Adrenal gland (tissue), 5 donors: ENCODE measurements at regions not wholly inside any gene's neighbourhood (a gene's known extent, or its start where the extent isn't known, plus 50 kb on each side); places are given as distances from the start of the nearest gene placed in this dataset.

Experiments
- POLR2A ChIP-seq, 2 donors: fragments of 450-650 bp; IDR thresholded peaks; one replicate each; pipeline ENCODE4 v1.6.1; 2017; ENCODE audit warnings: antibody characterized with exemption in 2 of 2, mild to moderate bottlenecking in 2 of 2, moderate library complexity in 1 of 2
- TF ChIP-seq, protein P1 (sequence below), 6 experiments: fragments of 450-650 bp in 4 of 6; fragments of 200-600 bp in 2 of 6; sonication (generic) in 1 of 6; IDR thresholded peaks; 1 replicate in 5 of 6; 2 replicates in 1 of 6; pipeline versions ENCODE4 v1.5.1 to v1.8.0; 2016 to 2021; ENCODE audit warnings: antibody characterized with exemption in 6 of 6, mild to moderate bottlenecking in 2 of 6, moderate library complexity in 1 of 6
- donor health status: DM: no; HTN: no; CAD: no.

DNA sequence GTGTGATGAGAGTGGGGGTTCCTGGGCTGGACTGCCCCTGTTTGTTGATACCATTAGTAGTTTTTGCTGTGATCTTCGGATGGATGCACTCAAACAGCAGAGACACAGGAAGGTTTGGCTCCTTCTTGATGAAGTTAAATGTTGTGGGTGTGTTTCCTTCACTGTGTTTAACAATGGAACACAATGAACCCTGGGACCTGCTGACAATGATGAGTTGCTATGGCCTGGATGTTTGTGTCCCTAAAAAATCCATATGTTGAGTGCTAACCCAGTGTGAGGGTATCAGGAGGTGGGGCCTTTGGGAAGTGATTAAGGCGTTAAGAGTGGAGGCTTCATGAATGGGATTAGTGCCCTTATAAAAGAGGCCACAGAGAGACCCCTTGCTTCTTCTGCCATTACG, 237.4 kb upstream of the HS6ST1 start:
- TF ChIP-seq, protein P1, sequence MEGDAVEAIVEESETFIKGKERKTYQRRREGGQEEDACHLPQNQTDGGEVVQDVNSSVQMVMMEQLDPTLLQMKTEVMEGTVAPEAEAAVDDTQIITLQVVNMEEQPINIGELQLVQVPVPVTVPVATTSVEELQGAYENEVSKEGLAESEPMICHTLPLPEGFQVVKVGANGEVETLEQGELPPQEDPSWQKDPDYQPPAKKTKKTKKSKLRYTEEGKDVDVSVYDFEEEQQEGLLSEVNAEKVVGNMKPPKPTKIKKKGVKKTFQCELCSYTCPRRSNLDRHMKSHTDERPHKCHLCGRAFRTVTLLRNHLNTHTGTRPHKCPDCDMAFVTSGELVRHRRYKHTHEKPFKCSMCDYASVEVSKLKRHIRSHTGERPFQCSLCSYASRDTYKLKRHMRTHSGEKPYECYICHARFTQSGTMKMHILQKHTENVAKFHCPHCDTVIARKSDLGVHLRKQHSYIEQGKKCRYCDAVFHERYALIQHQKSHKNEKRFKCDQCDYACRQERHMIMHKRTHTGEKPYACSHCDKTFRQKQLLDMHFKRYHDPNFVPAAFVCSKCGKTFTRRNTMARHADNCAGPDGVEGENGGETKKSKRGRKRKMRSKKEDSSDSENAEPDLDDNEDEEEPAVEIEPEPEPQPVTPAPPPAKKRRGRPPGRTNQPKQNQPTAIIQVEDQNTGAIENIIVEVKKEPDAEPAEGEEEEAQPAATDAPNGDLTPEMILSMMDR (IDR thresholded peaks at IDR 0.05) = no peak
- TF ChIP-seq POLR2A (IDR thresholded peaks at IDR 0.05) = no peak
